H9 (cell line): ENCODE measurements at regions not wholly inside any gene's neighbourhood (a gene's known extent, or its start where the extent isn't known, plus 50 kb on each side); places are given as distances from the start of the nearest gene placed in this dataset.

Experiments used
- DNase-seq: peaks from one replicate; pipeline ENCODE4 v3.0.0-alpha.2; 2017
- H2AFZ ChIP-seq: one replicate; pipeline ENCODE4 v1.6.1; 2013; ENCODE audit warnings: mild to moderate bottlenecking, low read length, control low read depth, moderate library complexity
- H2AK5ac ChIP-seq: 2 replicates; pipeline ENCODE4 v1.6.1; 2013; ENCODE audit warnings: low read length, control low read depth, mixed read lengths; ENCODE audit not compliant: insufficient read length
- H2BK120ac ChIP-seq: one replicate; pipeline ENCODE4 v1.6.1; 2013; ENCODE audit warnings: low read depth, mild to moderate bottlenecking, low read length, control low read depth, inconsistent platforms; ENCODE audit not compliant: poor library complexity, severe bottlenecking
- H2BK12ac ChIP-seq: 2 replicates; pipeline ENCODE4 v1.6.1; 2013; ENCODE audit warnings: low read length, control low read depth, mixed read lengths, low read depth; ENCODE audit not compliant: insufficient read length
- H2BK15ac ChIP-seq: 2 replicates; pipeline ENCODE4 v1.6.1; 2013; ENCODE audit warnings: low read depth, low read length, control low read depth
- H2BK20ac ChIP-seq: one replicate; pipeline ENCODE4 v1.6.1; 2013; ENCODE audit warnings: low read depth, mild to moderate bottlenecking, low read length, control low read depth, inconsistent platforms; ENCODE audit not compliant: poor library complexity, severe bottlenecking
- H2BK5ac ChIP-seq: 2 replicates; pipeline ENCODE4 v1.6.1; 2013; ENCODE audit warnings: low read length, control low read depth, mixed read lengths; ENCODE audit not compliant: insufficient read length
- H3K14ac ChIP-seq: 2 replicates; pipeline ENCODE4 v1.6.1; 2013; ENCODE audit warnings: low read length, control low read depth; ENCODE audit not compliant: insufficient read depth
- H3K18ac ChIP-seq: 2 replicates; pipeline ENCODE4 v1.6.1; 2013; ENCODE audit warnings: low read depth, mild to moderate bottlenecking, mixed read lengths, low read length, control low read depth; ENCODE audit not compliant: insufficient read length
- H3K23ac ChIP-seq: 2 replicates; pipeline ENCODE4 v1.6.1; 2013; ENCODE audit warnings: low read length, control low read depth, mixed read lengths, low read depth; ENCODE audit not compliant: insufficient read length
- H3K23me2 ChIP-seq: 2 replicates; pipeline ENCODE4 v1.6.1; 2013; ENCODE audit warnings: low read depth, mild to moderate bottlenecking, mixed read lengths, low read length, control low read depth; ENCODE audit not compliant: insufficient read length, poor library complexity, severe bottlenecking
- H3K27ac ChIP-seq: 2 replicates; pipeline ENCODE4 v1.5.1; 2013; ENCODE audit warnings: low read length, control low read depth, mixed read lengths, low read depth; ENCODE audit not compliant: insufficient read length
- H3K27me3 ChIP-seq: 2 replicates; pipeline ENCODE4 v1.6.1; 2013; ENCODE audit warnings: low read length, control low read depth, inconsistent platforms; ENCODE audit not compliant: insufficient read depth
- H3K4ac ChIP-seq: 2 replicates; pipeline ENCODE4 v1.6.1; 2013; ENCODE audit warnings: low read depth, mild to moderate bottlenecking, control low read depth, inconsistent platforms, low read length, moderate library complexity
- H3K4me1 ChIP-seq: 2 replicates; pipeline ENCODE4 v1.6.1; 2013; ENCODE audit warnings: low read length, control low read depth, inconsistent platforms; ENCODE audit not compliant: insufficient read depth
- H3K4me2 ChIP-seq: 2 replicates; pipeline ENCODE4 v1.6.1; 2013; ENCODE audit warnings: low read length, control low read depth, mixed read lengths; ENCODE audit not compliant: insufficient read length, insufficient read depth
- H3K56ac ChIP-seq: 2 replicates; pipeline ENCODE4 v1.6.1; 2013; ENCODE audit warnings: low read depth, mild to moderate bottlenecking, mixed read lengths, low read length, control low read depth; ENCODE audit not compliant: insufficient read length
- H3K79me1 ChIP-seq: 2 replicates; pipeline ENCODE4 v1.6.1; 2013; ENCODE audit warnings: low read depth, mild to moderate bottlenecking, moderate library complexity, low read length, control low read depth, inconsistent platforms; ENCODE audit not compliant: insufficient read depth, poor library complexity, severe bottlenecking
- H3K79me2 ChIP-seq: 2 replicates; pipeline ENCODE4 v1.6.1; 2013; ENCODE audit warnings: low read length, control low read depth, inconsistent platforms; ENCODE audit not compliant: insufficient read depth
- H3K9ac ChIP-seq: 2 replicates; pipeline ENCODE4 v1.6.1; 2013; ENCODE audit warnings: low read length, control low read depth, mixed read lengths; ENCODE audit not compliant: insufficient read length; ENCODE audit errors: extremely low read depth
- H3K9me3 ChIP-seq: one replicate; pipeline ENCODE4 v1.6.1; 2013; ENCODE audit warnings: low read depth, low read length, inconsistent platforms; ENCODE audit not compliant: control insufficient read depth
- H3T11ph ChIP-seq: one replicate; pipeline ENCODE4 v1.6.1; 2013; ENCODE audit warnings: mild to moderate bottlenecking, low read length, control low read depth, inconsistent platforms
- H4K20me1 ChIP-seq: one replicate; pipeline ENCODE4 v1.6.1; 2013; ENCODE audit not compliant: control insufficient read depth, insufficient read length, insufficient read depth
- H4K5ac ChIP-seq: 2 replicates; pipeline ENCODE4 v1.6.1; 2013; ENCODE audit warnings: low read depth, mild to moderate bottlenecking, mixed read lengths, low read length, control low read depth; ENCODE audit not compliant: insufficient read length
- H4K8ac ChIP-seq: replicated peaks from 2 replicates; pipeline ENCODE4 v1.6.1; 2013; ENCODE audit warnings: low read length, control low read depth, mixed read lengths, low read depth; ENCODE audit not compliant: insufficient read length
- H4K91ac ChIP-seq: 2 replicates; pipeline ENCODE4 v1.6.1; 2013; ENCODE audit warnings: low read depth, mild to moderate bottlenecking, moderate library complexity, mixed read lengths, low read length, control low read depth; ENCODE audit not compliant: insufficient read length
- H3K27ac Mint-ChIP-seq, 3 experiments: 2 replicates in 2 of 3; 3 replicates in 1 of 3; pipeline ENCODE4 v1.8.0; 2020 to 2021; ENCODE audit warnings: mixed read lengths in 3 of 3, mild to moderate bottlenecking in 1 of 3, moderate library complexity in 1 of 3
- H3K27me3 Mint-ChIP-seq: 2 replicates; pipeline ENCODE4 v1.8.0; 2021; ENCODE audit warnings: low read depth, mild to moderate bottlenecking, moderate library complexity, mixed read lengths
- H3K36me3 Mint-ChIP-seq, 3 experiments: 2 replicates in 2 of 3; 3 replicates in 1 of 3; pipeline ENCODE4 v1.8.0; 2020 to 2021; ENCODE audit warnings: low read depth in 3 of 3, mixed read lengths in 3 of 3; ENCODE audit not compliant: insufficient read depth in 1 of 3
- H3K4me1 Mint-ChIP-seq, 2 experiments: 2 replicates each; pipeline ENCODE4 v1.8.0; 2020; ENCODE audit warnings: mixed read lengths in 2 of 2
- H3K4me3 Mint-ChIP-seq, 2 experiments: 2 replicates in 1 of 2; 3 replicates in 1 of 2; pipeline ENCODE4 v1.8.0; 2020 to 2021; ENCODE audit warnings: mild to moderate bottlenecking in 2 of 2, mixed read lengths in 2 of 2, moderate library complexity in 1 of 2
- H3K9me3 Mint-ChIP-seq, 2 experiments: 2 replicates in 1 of 2; 3 replicates in 1 of 2; pipeline ENCODE4 v1.8.0; 2020; ENCODE audit warnings: mild to moderate bottlenecking in 2 of 2, mixed read lengths in 2 of 2, moderate library complexity in 1 of 2
- CTCF ChIP-seq: fragments of 200-600 bp; sonication (generic); conservative IDR thresholded peaks from 3 replicates; pipeline ENCODE4 v1.8.0; 2021; ENCODE audit warnings: antibody characterized with exemption, mild to moderate bottlenecking
- WGBS: extraction: QIAGEN DNeasy Blood & Tissue Kit; methylation state at CpG from one replicate; pipeline ENCODE4 v1.1.7; 2013; ENCODE audit warnings: missing lambda C conversion rate, low lambda C conversion rate, mixed read lengths; ENCODE audit not compliant: insufficient read length; ENCODE audit errors: extremely low coverage; 5-methylcytosine and 5-hydroxymethylcytosine counted together

DNA sequence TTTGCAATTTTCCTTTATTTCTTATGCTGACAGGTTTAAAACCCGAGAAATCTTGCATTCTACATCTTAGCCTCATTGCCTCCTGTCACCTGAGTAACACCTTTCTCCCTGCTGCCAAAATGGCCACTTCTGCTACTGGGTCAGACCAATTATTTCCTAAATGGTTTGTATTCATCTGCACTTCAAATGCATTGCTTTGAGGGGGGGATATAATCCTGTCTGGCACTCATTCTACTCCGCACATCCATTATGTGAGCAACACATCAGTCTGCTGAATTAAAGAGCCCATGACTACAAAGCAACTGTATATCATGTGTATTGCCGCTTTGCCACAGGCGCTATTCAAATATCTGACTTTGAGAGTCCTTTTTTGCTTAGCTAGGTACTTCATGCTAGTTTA, 141.6 kb upstream of the TSHZ2 start:
- no peaks in the 10 kb centered on the region for H4K20me1 ChIP-seq
- H2BK120ac ChIP-seq: no peak overlapping the region
- no peak overlapping the region for H2BK12ac ChIP-seq
- H3K18ac ChIP-seq: no peak overlapping the region
- no peaks in the 10 kb centered on the region for H3K27me3 ChIP-seq
- H3K4me2 ChIP-seq: no peak overlapping the region
- DNase-seq: no peak
- no peak overlapping the region for H3K56ac ChIP-seq
- Mint-ChIP-seq H3K4me1 (no peaks in the 10 kb centered on the region), H3K36me3 (no peaks in the 10 kb centered on the region), H3K4me3 (no peak overlapping the region), H3K27ac (no peak overlapping the region), H3K9me3 (peaks cover 3 to 5% of the 10 kb centered on the region in 2 experiments; a peak in 2 of 5 replicates), H3K27me3 (no peaks in the 10 kb centered on the region; the same call in 1 of the 2 replicates)
- H3K14ac ChIP-seq: no peak overlapping the region
- H2AFZ ChIP-seq: no peak overlapping the region
- no peak overlapping the region for H4K8ac ChIP-seq
- H2BK20ac ChIP-seq: no peak overlapping the region
- no peaks in the 10 kb centered on the region for H3K9me3 ChIP-seq
- no peak overlapping the region for H2BK5ac ChIP-seq
- H3K4me1 ChIP-seq: no peaks in the 10 kb centered on the region
- no CpG with 5 or more reads among the region's 4 CpGs for WGBS
- H4K5ac ChIP-seq: no peak overlapping the region
- H3K4ac ChIP-seq: no peak overlapping the region
- H3K79me1 ChIP-seq: no peaks in the 10 kb centered on the region
- H3K27ac ChIP-seq: no peak overlapping the region
- H2BK15ac ChIP-seq: no peak overlapping the region
- no peaks in the 10 kb centered on the region for H3K23me2 ChIP-seq
- no peak for TF ChIP-seq CTCF
- no peak overlapping the region for H2AK5ac ChIP-seq
- no peak overlapping the region for H3K9ac ChIP-seq
- no peaks in the 10 kb centered on the region for H3K79me2 ChIP-seq
- no peak overlapping the region for H3T11ph ChIP-seq
- no peak overlapping the region for H3K23ac ChIP-seq
- H4K91ac ChIP-seq: no peak overlapping the region
